ENCODE measurements at regions not wholly inside any gene's neighbourhood (a gene's known extent, or its start where the extent isn't known, plus 50 kb on each side); places are given as distances from the start of the nearest gene placed in this dataset.

DNA sequence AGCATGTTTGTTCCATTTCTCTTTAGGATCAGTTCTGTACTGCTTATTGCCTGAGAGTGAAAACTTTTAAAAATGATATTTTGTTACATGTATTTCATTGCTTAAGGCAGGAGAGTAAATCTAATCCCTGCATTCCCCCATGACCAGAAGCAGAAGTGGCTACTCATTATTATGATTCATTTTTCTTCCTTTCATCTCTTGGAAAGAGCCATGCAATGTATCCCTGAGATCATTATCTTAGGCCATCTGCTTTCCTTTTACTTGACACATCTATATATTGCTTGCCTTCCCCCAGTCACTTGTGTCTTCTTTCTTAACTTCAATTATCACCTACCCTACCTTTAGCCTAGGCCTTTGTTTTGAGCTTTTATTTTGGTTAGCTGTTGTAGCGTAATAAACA, 430.4 kb upstream of the CHRM3 start:
- TF ChIP-seq CTCF (conservative IDR thresholded peaks at IDR 0.05; ENCODE audit: low read length): no peak
- TF ChIP-seq EZH2phosphoT487 (IDR thresholded peaks at IDR 0.05; ENCODE audit: borderline replicate concordance): no peak
